Adrenal gland (tissue), 9 donors: ENCODE measurements at regions not wholly inside any gene's neighbourhood (a gene's known extent, or its start where the extent isn't known, plus 50 kb on each side); places are given as distances from the start of the nearest gene placed in this dataset.

Source experiments
- DNase-seq, 7 donors: peaks; one replicate each; pipeline ENCODE4 v3.0.0-alpha.2; 2019 to 2020
- H3K27ac ChIP-seq, 5 donors: fragments of 200-600 bp; sonication (generic) in 4 of 5; 1 replicate in 3 of 5; 2 replicates in 2 of 5; pipeline versions ENCODE4 v1.5.1 to v1.8.0; 2016 to 2020; ENCODE audit warnings: mild to moderate bottlenecking in 1 of 5
- H3K27me3 ChIP-seq: fragments of 200-600 bp; 2 replicates; pipeline ENCODE4 v1.8.0; 2021
- H3K36me3 ChIP-seq, 2 donors: fragments of 200-600 bp; replicated peaks in 1 of 2; 1 replicate in 1 of 2; 2 replicates in 1 of 2; pipeline versions ENCODE4 v1.5.1 to v1.8.0; 2018 to 2022
- H3K4me1 ChIP-seq, 2 donors: fragments of 200-600 bp; replicated peaks in 1 of 2; 1 replicate in 1 of 2; 2 replicates in 1 of 2; pipeline versions ENCODE4 v1.5.1 to v1.8.0; 2018 to 2021
- H3K4me3 ChIP-seq, 4 donors: fragments of 200-600 bp; sonication (generic) in 3 of 4; one replicate each; pipeline ENCODE4 v1.5.1; 2016 to 2018
- H3K9me3 ChIP-seq, 3 donors: fragments of 200-600 bp; sonication (generic) in 1 of 3; replicated peaks in 1 of 3; 1 replicate in 2 of 3; 2 replicates in 1 of 3; pipeline versions ENCODE4 v1.5.1 to v1.8.0; 2016 to 2021
- CTCF ChIP-seq, 6 experiments: fragments of 450-650 bp in 4 of 6; fragments of 200-600 bp in 2 of 6; sonication (generic) in 1 of 6; IDR thresholded peaks; 1 replicate in 5 of 6; 2 replicates in 1 of 6; pipeline versions ENCODE4 v1.5.1 to v1.8.0; 2016 to 2021; ENCODE audit warnings: antibody characterized with exemption in 6 of 6, mild to moderate bottlenecking in 2 of 6, moderate library complexity in 1 of 6
- POLR2A ChIP-seq, 2 donors: fragments of 450-650 bp; IDR thresholded peaks; one replicate each; pipeline ENCODE4 v1.6.1; 2017; ENCODE audit warnings: antibody characterized with exemption in 2 of 2, mild to moderate bottlenecking in 2 of 2, moderate library complexity in 1 of 2
- WGBS, 4 donors: extraction: QIAGEN DNeasy Blood & Tissue Kit in 2 of 4; methylation state at CpG; one replicate each; pipeline versions ENCODE4 v1.1.5 to v1.1.7; 2013 to 2017; 5-methylcytosine and 5-hydroxymethylcytosine counted together
- intact Hi-C, 2 donors: fragments of 100-400 bp; cut with DNase I; formaldehyde crosslinking; loops; one replicate each; pipeline versions ENCODE4 v1.14.1 to v1.15.0; 2022 to 2023
- donor health status: healthy with polysubstance abuse.
- donor health status: Bipolar disorder and iron deficiency.
- donor health status: DM: yes; HTN: yes; CAD: no.
- donor health status: DM: no; HTN: no; CAD: no.
- donor health status: DM: no; HTN: no; CAD: no.

GRCh38 chr3:187979564-187979963 is 174.4 kb upstream of the LPP start:
- H3K27me3 ChIP-seq = no peaks in the 10 kb centered on the region
- WGBS, 4 donors = 86 to 100% (median 91%) methylated on average over 1 to 2 of the region's 2 CpGs
- TF ChIP-seq CTCF (IDR thresholded peaks at IDR 0.05) = no peak
- TF ChIP-seq POLR2A (IDR thresholded peaks at IDR 0.05) = no peak
- intact Hi-C loops = no loop called here
- H3K4me3 ChIP-seq = no peak overlapping the region
- peaks cover 6 to 9% of the 10 kb centered on the region in 2 donors for H3K4me1 ChIP-seq
- no peak for DNase-seq
- no peak overlapping the region for H3K27ac ChIP-seq
- H3K9me3 ChIP-seq = no peaks in the 10 kb centered on the region
- no peaks in the 10 kb centered on the region for H3K36me3 ChIP-seq

GRCh38 chr3:187980861-187981260 is 173.1 kb upstream of the LPP start:
- Histone ChIP-seq H3K4me1 (peaks cover 6 to 9% of the 10 kb centered on the region in 2 donors), H3K27ac (no peak overlapping the region), H3K27me3 (no peaks in the 10 kb centered on the region), H3K4me3 (no peak overlapping the region), H3K36me3 (no peaks in the 10 kb centered on the region), H3K9me3 (no peaks in the 10 kb centered on the region)
- intact Hi-C loops = loop anchor here in 1 of 2 donors (10.0 kb wide), 1 partner anchor 64 kb away; no protein-coding TSS in a partner anchor
- 78 to 87% (median 83%) methylated on average over 3 of the region's 3 CpGs for WGBS, 4 donors
- TF ChIP-seq CTCF (IDR thresholded peaks at IDR 0.05) = no peak
- no peak for DNase-seq

- H3K27ac ChIP-seq = no peak overlapping the region
- no peaks in the 10 kb centered on the region for H3K36me3 ChIP-seq
- TF ChIP-seq POLR2A (IDR thresholded peaks at IDR 0.05) (no peak), CTCF (IDR thresholded peaks at IDR 0.05) (no peak)
- DNase-seq = no peak
- H3K27me3 ChIP-seq = no peaks in the 10 kb centered on the region
- H3K4me1 ChIP-seq = peaks cover 6 to 9% of the 10 kb centered on the region in 2 donors
- intact Hi-C loops = loop anchor here in 1 of 2 donors (10.0 kb wide), 1 partner anchor 63 kb away; no protein-coding TSS in a partner anchor
- H3K9me3 ChIP-seq = no peaks in the 10 kb centered on the region
- H3K4me3 ChIP-seq = no peak overlapping the region
- 91 to 92% (median 92%) methylated on average over 3 of the region's 3 CpGs for WGBS, 4 donors
Measured at GRCh38 chr3:187982142-187982541, 171.8 kb upstream of the LPP start.

GRCh38 chr3:187983484-187984124 is 170.4 kb upstream of the LPP start:
- peak overlapping the region in 3 of 5 donors; percentile 26 to 35 (median 33) for H3K27ac ChIP-seq
- TF ChIP-seq POLR2A (IDR thresholded peaks at IDR 0.05) = no peak
- no peak for TF ChIP-seq CTCF (IDR thresholded peaks at IDR 0.05)
- DNase-seq = peak; percentile 47 to 74 (median 61)
- H3K36me3 ChIP-seq = no peaks in the 10 kb centered on the region
- peaks cover 6 to 9% of the 10 kb centered on the region in 2 donors for H3K4me1 ChIP-seq
- H3K9me3 ChIP-seq = no peaks in the 10 kb centered on the region
- intact Hi-C loops = loop anchor here in 1 of 2 donors (10.0 kb wide), 1 partner anchor 61 kb away; no protein-coding TSS in a partner anchor
- H3K4me3 ChIP-seq = no peak overlapping the region
- WGBS, 4 donors = 69 to 77% (median 70%) methylated on average over 6 of the region's 6 CpGs
- no peaks in the 10 kb centered on the region for H3K27me3 ChIP-seq
